ENCODE measurements at regions not wholly inside any gene's neighbourhood (a gene's known extent, or its start where the extent isn't known, plus 50 kb on each side); places are given as distances from the start of the nearest gene placed in this dataset.
"Not testable (repeated sequence)": the region's sequence is repeated elsewhere in the genome, so short reads cannot be mapped to it uniquely, and the experiment has no call there.

GRCh38 chr5:86292811-86293210, 324.9 kb upstream of the COX7C start:
- DNase-seq = not testable (repeated sequence)

- not testable (repeated sequence) for DNase-seq
These were observed 315.1 kb upstream of the COX7C start for GRCh38 chr5:86302643-86303042.

- peak; percentile 3 for DNase-seq
These were observed 312.7 kb upstream of the COX7C start for GRCh38 chr5:86305050-86305449.

- no peak for DNase-seq
These were observed 302.8 kb upstream of the COX7C start for GRCh38 chr5:86314951-86315350.

- DNase-seq = no peak
These were observed 297.5 kb upstream of the COX7C start for GRCh38 chr5:86320266-86320665.

GRCh38 chr5:86329318-86329717, 288.4 kb upstream of the COX7C start:
- DNase-seq = no peak

- no peak for DNase-seq
These were observed 287.0 kb upstream of the COX7C start for GRCh38 chr5:86330736-86331135.

GRCh38 chr5:86332851-86333250, 284.9 kb upstream of the COX7C start:
- no peak for DNase-seq

GRCh38 chr5:86337667-86338460, 279.9 kb upstream of the COX7C start:
- DNase-seq = no peak

GRCh38 chr5:86354664-86355063, 263.1 kb upstream of the COX7C start:
- no peak for DNase-seq

- DNase-seq = no peak
These were observed 256.9 kb upstream of the COX7C start for GRCh38 chr5:86360801-86361200.

GRCh38 chr5:86371061-86371460, 246.7 kb upstream of the COX7C start:
- no peak for DNase-seq

- DNase-seq = no peak
These were observed 243.1 kb upstream of the COX7C start for GRCh38 chr5:86374611-86375010.

GRCh38 chr5:86376214-86376613, 241.5 kb upstream of the COX7C start:
- DNase-seq = no peak

- no peak for DNase-seq
These were observed 214.6 kb upstream of the COX7C start for GRCh38 chr5:86403190-86403589.

GRCh38 chr5:86404256-86404655, 213.5 kb upstream of the COX7C start:
- DNase-seq = no peak

GRCh38 chr5:86407711-86408110, 210.0 kb upstream of the COX7C start:
- DNase-seq = no peak

GRCh38 chr5:86411596-86411995, 206.1 kb upstream of the COX7C start:
- DNase-seq = no peak

- no peak for DNase-seq
These were observed 190.6 kb upstream of the COX7C start for GRCh38 chr5:86427158-86427557.

GRCh38 chr5:86439593-86440110, 178.1 kb upstream of the COX7C start:
- DNase-seq = no peak

GRCh38 chr5:86442036-86442745, 175.6 kb upstream of the COX7C start:
- DNase-seq = no peak

- no peak for DNase-seq
These were observed 170.4 kb upstream of the COX7C start for GRCh38 chr5:86447362-86447761.

- no peak for DNase-seq
These were observed 165.5 kb upstream of the COX7C start for GRCh38 chr5:86452251-86452650.

- DNase-seq = no peak
These were observed 157.2 kb upstream of the COX7C start for GRCh38 chr5:86460519-86460918.
